GM23338 (cell line): ENCODE measurements at regions not wholly inside any gene's neighbourhood (a gene's known extent, or its start where the extent isn't known, plus 50 kb on each side); places are given as distances from the start of the nearest gene placed in this dataset.

ENCODE experiments used
- ATAC-seq: fragments of 200-7000 bp; cut with Tn5 transposase; 3 replicates; pipeline ENCODE4 v1.9.1; 2020
- DNase-seq: peaks from one replicate; pipeline ENCODE4 v3.0.0-alpha.2; 2015; ENCODE audit warnings: low spot score
- H2AFZ ChIP-seq: fragments of 200-600 bp; sonication (generic); 2 replicates; pipeline ENCODE4 v1.8.0; 2016; ENCODE audit warnings: antibody characterized with exemption, mild to moderate bottlenecking, moderate library complexity
- H3F3A ChIP-seq: fragments of 200-600 bp; sonication (generic); replicated peaks from 2 replicates; pipeline ENCODE4 v1.8.0; 2017; ENCODE audit warnings: antibody characterized with exemption, mixed run types, low read depth
- H3K27ac ChIP-seq: fragments of 200-600 bp; sonication (generic); 2 replicates; pipeline ENCODE4 v1.6.1; 2016; ENCODE audit warnings: low read depth
- H3K27me3 ChIP-seq: fragments of 200-600 bp; sonication (generic); 2 replicates; pipeline ENCODE4 v1.8.0; 2016; ENCODE audit warnings: mild to moderate bottlenecking, mixed run types, moderate library complexity; ENCODE audit not compliant: insufficient read depth
- H3K36me3 ChIP-seq: fragments of 200-600 bp; sonication (generic); 2 replicates; pipeline ENCODE4 v1.8.0; 2016; ENCODE audit warnings: mild to moderate bottlenecking; ENCODE audit not compliant: insufficient read depth
- H3K4me1 ChIP-seq: fragments of 200-600 bp; sonication (generic); 2 replicates; pipeline ENCODE4 v1.8.0; 2016; ENCODE audit warnings: mild to moderate bottlenecking, moderate library complexity; ENCODE audit not compliant: insufficient read depth
- H3K4me2 ChIP-seq: fragments of 200-600 bp; sonication (generic); 2 replicates; pipeline ENCODE4 v1.7.1; 2017; ENCODE audit warnings: mixed run types
- H3K4me3 ChIP-seq: fragments of 200-600 bp; sonication (generic); 2 replicates; pipeline ENCODE4 v1.6.1; 2016; ENCODE audit warnings: mixed run types
- H3K79me2 ChIP-seq: fragments of 200-600 bp; sonication (generic); replicated peaks from 2 replicates; pipeline ENCODE4 v1.8.0; 2017; ENCODE audit warnings: mild to moderate bottlenecking; ENCODE audit not compliant: insufficient read depth
- H3K9me2 ChIP-seq: fragments of 200-600 bp; sonication (generic); 2 replicates; pipeline ENCODE4 v1.8.0; 2017; ENCODE audit not compliant: insufficient read depth
- H4K20me1 ChIP-seq: fragments of 200-600 bp; sonication (generic); replicated peaks from 2 replicates; pipeline ENCODE4 v1.8.0; 2017; ENCODE audit warnings: mild to moderate bottlenecking; ENCODE audit not compliant: insufficient read depth
- H3K27ac Mint-ChIP-seq: 2 replicates; pipeline ENCODE4 v1.8.0; 2020; ENCODE audit warnings: inconsistent platforms, mild to moderate bottlenecking, moderate library complexity, mixed read lengths
- H3K27me3 Mint-ChIP-seq: 3 replicates; pipeline ENCODE4 v1.8.0; 2022; ENCODE audit warnings: low read depth, mild to moderate bottlenecking, moderate library complexity, mixed read lengths, inconsistent platforms; ENCODE audit not compliant: insufficient read depth, poor library complexity
- H3K36me3 Mint-ChIP-seq: 3 replicates; pipeline ENCODE4 v1.8.0; 2021; ENCODE audit warnings: low read depth, mild to moderate bottlenecking, inconsistent platforms, moderate library complexity, mixed read lengths
- H3K4me1 Mint-ChIP-seq: 3 replicates; pipeline ENCODE4 v1.8.0; 2020; ENCODE audit warnings: mild to moderate bottlenecking, inconsistent platforms, mixed read lengths
- H3K4me3 Mint-ChIP-seq: 3 replicates; pipeline ENCODE4 v1.8.0; 2021; ENCODE audit warnings: moderate library complexity, mild to moderate bottlenecking, inconsistent platforms, mixed read lengths
- H3K9me3 Mint-ChIP-seq: 3 replicates; pipeline ENCODE4 v1.8.0; 2020; ENCODE audit warnings: moderate library complexity, mild to moderate bottlenecking, inconsistent platforms, mixed read lengths
- CREB1 ChIP-seq: fragments of 250-450 bp; sonication (Bioruptor Pico); IDR thresholded peaks from 2 replicates; pipeline ENCODE4 v1.5.0; 2020; ENCODE audit warnings: low read depth, mild to moderate bottlenecking, moderate library complexity
- EZH2 ChIP-seq: fragments of 200-600 bp; sonication (generic); IDR thresholded peaks from one replicate; pipeline ENCODE4 v1.8.0; 2017; ENCODE audit warnings: antibody characterized with exemption, mild to moderate bottlenecking, low read depth; ENCODE audit not compliant: unreplicated experiment
- EZH2phosphoT487 ChIP-seq: fragments of 200-600 bp; sonication (generic); IDR thresholded peaks from one replicate; pipeline ENCODE4 v1.8.1; 2018; ENCODE audit warnings: antibody characterized with exemption; ENCODE audit not compliant: unreplicated experiment
- JUNB ChIP-seq: IDR thresholded peaks from one replicate; pipeline ENCODE4 v1.6.1; 2016; ENCODE audit warnings: antibody characterized with exemption; ENCODE audit not compliant: unreplicated experiment
- NANOG ChIP-seq: IDR thresholded peaks from 2 replicates; pipeline ENCODE4 v1.6.1; 2016; ENCODE audit warnings: antibody characterized with exemption, borderline replicate concordance
- POLR2AphosphoS5 ChIP-seq: IDR thresholded peaks from 2 replicates; pipeline ENCODE4 v1.6.1; 2016; ENCODE audit warnings: antibody characterized with exemption, low read depth
- STAT1 ChIP-seq: IDR thresholded peaks from one replicate; pipeline ENCODE4 v1.6.1; 2016; ENCODE audit warnings: antibody characterized with exemption; ENCODE audit not compliant: unreplicated experiment
- ZNF114 ChIP-seq: fragments of 250-450 bp; sonication (Bioruptor Pico); IDR thresholded peaks from 2 replicates; pipeline ENCODE4 v1.5.0; 2020; ENCODE audit warnings: mild to moderate bottlenecking, moderate library complexity
- ZNF331 ChIP-seq: fragments of 250-450 bp; sonication (Bioruptor Pico); IDR thresholded peaks from 2 replicates; pipeline ENCODE4 v1.5.0; 2020; ENCODE audit warnings: low read depth, mild to moderate bottlenecking, moderate library complexity
- TF ChIP-seq, protein P1 (sequence below), 2 experiments: fragments of 200-600 bp in 1 of 2; sonication (generic) in 1 of 2; conservative IDR thresholded peaks; 2 replicates each; pipeline versions ENCODE4 v1.5.1 to v1.6.1; 2016 to 2017; ENCODE audit warnings: antibody characterized with exemption in 2 of 2, low read depth in 2 of 2, mild to moderate bottlenecking in 2 of 2, moderate library complexity in 1 of 2
- TF ChIP-seq, protein P2 (sequence below): fragments of 250-450 bp; sonication (Bioruptor Pico); IDR thresholded peaks from 2 replicates; pipeline ENCODE4 v1.5.0; 2020; ENCODE audit warnings: mild to moderate bottlenecking, moderate library complexity
- TF ChIP-seq, protein P3 (sequence below): IDR thresholded peaks from 2 replicates; pipeline ENCODE4 v1.6.1; 2016; ENCODE audit warnings: antibody characterized with exemption
- TF ChIP-seq, protein P4 (sequence below): IDR thresholded peaks from one replicate; pipeline ENCODE4 v1.6.1; 2018; ENCODE audit warnings: antibody characterized with exemption; ENCODE audit not compliant: unreplicated experiment

DNA sequence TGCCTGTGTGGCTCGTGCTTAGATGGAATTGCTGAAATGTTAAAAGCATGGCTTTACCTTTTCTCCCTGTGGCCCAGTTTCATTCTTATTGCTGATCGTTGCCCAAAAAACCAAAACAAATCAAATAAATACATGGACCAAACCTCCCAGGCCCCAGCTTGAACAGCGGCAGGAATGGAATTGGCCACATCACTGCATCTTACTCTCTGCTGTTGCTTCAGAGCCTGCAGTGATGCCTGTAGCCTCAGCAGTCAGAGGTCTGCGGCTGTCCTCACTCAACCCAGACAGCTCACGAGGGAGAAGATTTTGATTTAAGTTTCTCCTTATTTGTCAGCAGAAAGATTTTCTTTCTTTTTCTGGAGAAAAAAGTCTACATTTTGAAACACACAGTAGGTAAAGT is 91.5 kb downstream of the NPIPB11 start:
- no peak overlapping the region for H3K4me3 Mint-ChIP-seq
- H3K4me1 Mint-ChIP-seq: peaks cover 27% of the 10 kb centered on the region

More for the DNA sequence above, 91.5 kb downstream of the NPIPB11 start:
- Histone ChIP-seq H3K27ac (no peak overlapping the region), H3K4me1 (no peaks in the 10 kb centered on the region), H3K79me2 (no peaks in the 10 kb centered on the region), H3K27me3 (no peaks in the 10 kb centered on the region), H3K4me3 (no peak overlapping the region), H2AFZ (no peak overlapping the region), H3K36me3 (no peaks in the 10 kb centered on the region), H3K9me2 (no peaks in the 10 kb centered on the region), H3K4me2 (no peak overlapping the region), H4K20me1 (no peaks in the 10 kb centered on the region), H3F3A (no peaks in the 10 kb centered on the region)
- ATAC-seq (no peak), DNase-seq (no peak)
- TF ChIP-seq, protein P1, sequence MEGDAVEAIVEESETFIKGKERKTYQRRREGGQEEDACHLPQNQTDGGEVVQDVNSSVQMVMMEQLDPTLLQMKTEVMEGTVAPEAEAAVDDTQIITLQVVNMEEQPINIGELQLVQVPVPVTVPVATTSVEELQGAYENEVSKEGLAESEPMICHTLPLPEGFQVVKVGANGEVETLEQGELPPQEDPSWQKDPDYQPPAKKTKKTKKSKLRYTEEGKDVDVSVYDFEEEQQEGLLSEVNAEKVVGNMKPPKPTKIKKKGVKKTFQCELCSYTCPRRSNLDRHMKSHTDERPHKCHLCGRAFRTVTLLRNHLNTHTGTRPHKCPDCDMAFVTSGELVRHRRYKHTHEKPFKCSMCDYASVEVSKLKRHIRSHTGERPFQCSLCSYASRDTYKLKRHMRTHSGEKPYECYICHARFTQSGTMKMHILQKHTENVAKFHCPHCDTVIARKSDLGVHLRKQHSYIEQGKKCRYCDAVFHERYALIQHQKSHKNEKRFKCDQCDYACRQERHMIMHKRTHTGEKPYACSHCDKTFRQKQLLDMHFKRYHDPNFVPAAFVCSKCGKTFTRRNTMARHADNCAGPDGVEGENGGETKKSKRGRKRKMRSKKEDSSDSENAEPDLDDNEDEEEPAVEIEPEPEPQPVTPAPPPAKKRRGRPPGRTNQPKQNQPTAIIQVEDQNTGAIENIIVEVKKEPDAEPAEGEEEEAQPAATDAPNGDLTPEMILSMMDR (conservative IDR thresholded peaks at IDR 0.05; ENCODE audit: low read depth in 2 of 2): no peak
- TF ChIP-seq, protein P2, sequence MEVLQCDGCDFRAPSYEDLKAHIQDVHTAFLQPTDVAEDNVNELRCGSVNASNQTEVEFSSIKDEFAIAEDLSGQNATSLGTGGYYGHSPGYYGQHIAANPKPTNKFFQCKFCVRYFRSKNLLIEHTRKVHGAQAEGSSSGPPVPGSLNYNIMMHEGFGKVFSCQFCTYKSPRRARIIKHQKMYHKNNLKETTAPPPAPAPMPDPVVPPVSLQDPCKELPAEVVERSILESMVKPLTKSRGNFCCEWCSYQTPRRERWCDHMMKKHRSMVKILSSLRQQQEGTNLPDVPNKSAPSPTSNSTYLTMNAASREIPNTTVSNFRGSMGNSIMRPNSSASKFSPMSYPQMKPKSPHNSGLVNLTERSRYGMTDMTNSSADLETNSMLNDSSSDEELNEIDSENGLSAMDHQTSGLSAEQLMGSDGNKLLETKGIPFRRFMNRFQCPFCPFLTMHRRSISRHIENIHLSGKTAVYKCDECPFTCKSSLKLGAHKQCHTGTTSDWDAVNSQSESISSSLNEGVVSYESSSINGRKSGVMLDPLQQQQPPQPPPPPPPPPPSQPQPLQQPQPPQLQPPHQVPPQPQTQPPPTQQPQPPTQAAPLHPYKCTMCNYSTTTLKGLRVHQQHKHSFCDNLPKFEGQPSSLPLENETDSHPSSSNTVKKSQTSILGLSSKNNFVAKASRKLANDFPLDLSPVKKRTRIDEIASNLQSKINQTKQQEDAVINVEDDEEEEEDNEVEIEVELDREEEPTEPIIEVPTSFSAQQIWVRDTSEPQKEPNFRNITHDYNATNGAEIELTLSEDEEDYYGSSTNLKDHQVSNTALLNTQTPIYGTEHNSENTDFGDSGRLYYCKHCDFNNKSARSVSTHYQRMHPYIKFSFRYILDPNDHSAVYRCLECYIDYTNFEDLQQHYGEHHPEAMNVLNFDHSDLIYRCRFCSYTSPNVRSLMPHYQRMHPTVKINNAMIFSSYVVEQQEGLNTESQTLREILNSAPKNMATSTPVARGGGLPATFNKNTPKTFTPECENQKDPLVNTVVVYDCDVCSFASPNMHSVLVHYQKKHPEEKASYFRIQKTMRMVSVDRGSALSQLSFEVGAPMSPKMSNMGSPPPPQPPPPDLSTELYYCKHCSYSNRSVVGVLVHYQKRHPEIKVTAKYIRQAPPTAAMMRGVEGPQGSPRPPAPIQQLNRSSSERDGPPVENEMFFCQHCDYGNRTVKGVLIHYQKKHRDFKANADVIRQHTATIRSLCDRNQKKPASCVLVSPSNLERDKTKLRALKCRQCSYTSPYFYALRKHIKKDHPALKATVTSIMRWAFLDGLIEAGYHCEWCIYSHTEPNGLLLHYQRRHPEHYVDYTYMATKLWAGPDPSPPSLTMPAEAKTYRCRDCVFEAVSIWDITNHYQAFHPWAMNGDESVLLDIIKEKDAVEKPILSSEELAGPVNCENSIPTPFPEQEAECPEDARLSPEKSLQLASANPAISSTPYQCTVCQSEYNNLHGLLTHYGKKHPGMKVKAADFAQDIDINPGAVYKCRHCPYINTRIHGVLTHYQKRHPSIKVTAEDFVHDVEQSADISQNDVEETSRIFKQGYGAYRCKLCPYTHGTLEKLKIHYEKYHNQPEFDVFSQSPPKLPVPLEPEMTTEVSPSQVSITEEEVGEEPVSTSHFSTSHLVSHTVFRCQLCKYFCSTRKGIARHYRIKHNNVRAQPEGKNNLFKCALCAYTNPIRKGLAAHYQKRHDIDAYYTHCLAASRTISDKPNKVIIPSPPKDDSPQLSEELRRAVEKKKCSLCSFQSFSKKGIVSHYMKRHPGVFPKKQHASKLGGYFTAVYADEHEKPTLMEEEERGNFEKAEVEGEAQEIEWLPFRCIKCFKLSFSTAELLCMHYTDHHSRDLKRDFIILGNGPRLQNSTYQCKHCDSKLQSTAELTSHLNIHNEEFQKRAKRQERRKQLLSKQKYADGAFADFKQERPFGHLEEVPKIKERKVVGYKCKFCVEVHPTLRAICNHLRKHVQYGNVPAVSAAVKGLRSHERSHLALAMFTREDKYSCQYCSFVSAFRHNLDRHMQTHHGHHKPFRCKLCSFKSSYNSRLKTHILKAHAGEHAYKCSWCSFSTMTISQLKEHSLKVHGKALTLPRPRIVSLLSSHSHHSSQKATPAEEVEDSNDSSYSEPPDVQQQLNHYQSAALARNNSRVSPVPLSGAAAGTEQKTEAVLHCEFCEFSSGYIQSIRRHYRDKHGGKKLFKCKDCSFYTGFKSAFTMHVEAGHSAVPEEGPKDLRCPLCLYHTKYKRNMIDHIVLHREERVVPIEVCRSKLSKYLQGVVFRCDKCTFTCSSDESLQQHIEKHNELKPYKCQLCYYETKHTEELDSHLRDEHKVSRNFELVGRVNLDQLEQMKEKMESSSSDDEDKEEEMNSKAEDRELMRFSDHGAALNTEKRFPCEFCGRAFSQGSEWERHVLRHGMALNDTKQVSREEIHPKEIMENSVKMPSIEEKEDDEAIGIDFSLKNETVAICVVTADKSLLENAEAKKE: no peak
- TF ChIP-seq EZH2phosphoT487 (no peak), CREB1 (no peak), NANOG (no peak), ZNF114 (CRISPR knock-in tag) (no peak), EZH2 (no peak), ZNF331 (CRISPR knock-in tag) (no peak), STAT1 (no peak), JUNB (no peak), POLR2AphosphoS5 (no peak)
- TF ChIP-seq, protein P3, sequence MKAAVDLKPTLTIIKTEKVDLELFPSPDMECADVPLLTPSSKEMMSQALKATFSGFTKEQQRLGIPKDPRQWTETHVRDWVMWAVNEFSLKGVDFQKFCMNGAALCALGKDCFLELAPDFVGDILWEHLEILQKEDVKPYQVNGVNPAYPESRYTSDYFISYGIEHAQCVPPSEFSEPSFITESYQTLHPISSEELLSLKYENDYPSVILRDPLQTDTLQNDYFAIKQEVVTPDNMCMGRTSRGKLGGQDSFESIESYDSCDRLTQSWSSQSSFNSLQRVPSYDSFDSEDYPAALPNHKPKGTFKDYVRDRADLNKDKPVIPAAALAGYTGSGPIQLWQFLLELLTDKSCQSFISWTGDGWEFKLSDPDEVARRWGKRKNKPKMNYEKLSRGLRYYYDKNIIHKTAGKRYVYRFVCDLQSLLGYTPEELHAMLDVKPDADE: no peak
- TF ChIP-seq, protein P4, sequence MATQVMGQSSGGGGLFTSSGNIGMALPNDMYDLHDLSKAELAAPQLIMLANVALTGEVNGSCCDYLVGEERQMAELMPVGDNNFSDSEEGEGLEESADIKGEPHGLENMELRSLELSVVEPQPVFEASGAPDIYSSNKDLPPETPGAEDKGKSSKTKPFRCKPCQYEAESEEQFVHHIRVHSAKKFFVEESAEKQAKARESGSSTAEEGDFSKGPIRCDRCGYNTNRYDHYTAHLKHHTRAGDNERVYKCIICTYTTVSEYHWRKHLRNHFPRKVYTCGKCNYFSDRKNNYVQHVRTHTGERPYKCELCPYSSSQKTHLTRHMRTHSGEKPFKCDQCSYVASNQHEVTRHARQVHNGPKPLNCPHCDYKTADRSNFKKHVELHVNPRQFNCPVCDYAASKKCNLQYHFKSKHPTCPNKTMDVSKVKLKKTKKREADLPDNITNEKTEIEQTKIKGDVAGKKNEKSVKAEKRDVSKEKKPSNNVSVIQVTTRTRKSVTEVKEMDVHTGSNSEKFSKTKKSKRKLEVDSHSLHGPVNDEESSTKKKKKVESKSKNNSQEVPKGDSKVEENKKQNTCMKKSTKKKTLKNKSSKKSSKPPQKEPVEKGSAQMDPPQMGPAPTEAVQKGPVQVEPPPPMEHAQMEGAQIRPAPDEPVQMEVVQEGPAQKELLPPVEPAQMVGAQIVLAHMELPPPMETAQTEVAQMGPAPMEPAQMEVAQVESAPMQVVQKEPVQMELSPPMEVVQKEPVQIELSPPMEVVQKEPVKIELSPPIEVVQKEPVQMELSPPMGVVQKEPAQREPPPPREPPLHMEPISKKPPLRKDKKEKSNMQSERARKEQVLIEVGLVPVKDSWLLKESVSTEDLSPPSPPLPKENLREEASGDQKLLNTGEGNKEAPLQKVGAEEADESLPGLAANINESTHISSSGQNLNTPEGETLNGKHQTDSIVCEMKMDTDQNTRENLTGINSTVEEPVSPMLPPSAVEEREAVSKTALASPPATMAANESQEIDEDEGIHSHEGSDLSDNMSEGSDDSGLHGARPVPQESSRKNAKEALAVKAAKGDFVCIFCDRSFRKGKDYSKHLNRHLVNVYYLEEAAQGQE: no peak
- Mint-ChIP-seq H3K27ac (no peak overlapping the region), H3K36me3 (no peaks in the 10 kb centered on the region), H3K9me3 (no peaks in the 10 kb centered on the region), H3K27me3 (peaks cover 9% of the 10 kb centered on the region)
